NOMO-1 treated with DMSO at 0.1 percent for 48 hours (cell line): ENCODE measurements at regions not wholly inside any gene's neighbourhood (a gene's known extent, or its start where the extent isn't known, plus 50 kb on each side); places are given as distances from the start of the nearest gene placed in this dataset.

ENCODE experiments used
- DNase-seq: peaks from one replicate; lab custom pipeline; 2025; ENCODE audit not compliant: unreplicated experiment; lab: John Stamatoyannopoulos, UW

GRCh38 chr10:85527616-85528317 lies 838.8 kb downstream of the GRID1 start:
- no peak for DNase-seq

- no peak for DNase-seq
These were observed 838.3 kb downstream of the GRID1 start for GRCh38 chr10:85528318-85528652.

- DNase-seq = peak; percentile 53
These were observed 834.9 kb downstream of the GRID1 start for GRCh38 chr10:85531706-85532105.

GRCh38 chr10:85532773-85533172 lies 833.8 kb downstream of the GRID1 start:
- DNase-seq = no peak

- DNase-seq = no peak
These were observed 830.7 kb downstream of the GRID1 start for GRCh38 chr10:85535926-85536325.

- no peak for DNase-seq
These were observed 829.0 kb downstream of the GRID1 start for GRCh38 chr10:85537561-85537960.

- no peak for DNase-seq
These were observed 828.0 kb downstream of the GRID1 start for GRCh38 chr10:85538601-85539000.

GRCh38 chr10:85542152-85542551 lies 824.4 kb downstream of the GRID1 start:
- no peak for DNase-seq

GRCh38 chr10:85542936-85543730 lies 823.5 kb downstream of the GRID1 start:
- DNase-seq = no peak

- no peak for DNase-seq
These were observed 821.6 kb downstream of the GRID1 start for GRCh38 chr10:85544956-85545355.

- DNase-seq = peak; percentile 81
These were observed 820.7 kb downstream of the GRID1 start for GRCh38 chr10:85545874-85546273.

GRCh38 chr10:85547460-85548023 lies 819.1 kb downstream of the GRID1 start:
- DNase-seq = no peak

GRCh38 chr10:85548034-85548433 lies 818.6 kb downstream of the GRID1 start:
- peak; percentile 61 for DNase-seq
